MV-4-11 (cell line): ENCODE measurements at regions not wholly inside any gene's neighbourhood (a gene's known extent, or its start where the extent isn't known, plus 50 kb on each side); places are given as distances from the start of the nearest gene placed in this dataset.
"Not testable (repeated sequence)": the region's sequence is repeated elsewhere in the genome, so short reads cannot be mapped to it uniquely, and the experiment has no call there.

ENCODE experiments used
- DNase-seq: peaks from one replicate; lab custom pipeline; 2025; lab: John Stamatoyannopoulos, UW

- DNase-seq: no peak
Measured at GRCh38 chr3:102686792-102687191, 252.0 kb downstream of the ZPLD1 start.

GRCh38 chr3:102687851-102688555, 253.2 kb downstream of the ZPLD1 start:
- no peak for DNase-seq

- DNase-seq: no peak
Measured at GRCh38 chr3:102688556-102688930, 253.7 kb downstream of the ZPLD1 start.

- no peak for DNase-seq
Measured at GRCh38 chr3:102691507-102691906, 256.7 kb downstream of the ZPLD1 start.

- DNase-seq: no peak
Measured at GRCh38 chr3:102699104-102699818, 264.4 kb downstream of the ZPLD1 start.

- DNase-seq: no peak
Measured at GRCh38 chr3:102699819-102700140, 265.0 kb downstream of the ZPLD1 start.

- no peak for DNase-seq
Measured at GRCh38 chr3:102712896-102713295, 278.1 kb downstream of the ZPLD1 start.

- no peak for DNase-seq
Measured at GRCh38 chr3:102714567-102714966, 279.8 kb downstream of the ZPLD1 start.

GRCh38 chr3:102715030-102715697, 280.3 kb downstream of the ZPLD1 start:
- DNase-seq: peak; percentile 73

GRCh38 chr3:102718651-102719050, 283.8 kb downstream of the ZPLD1 start:
- no peak for DNase-seq

- DNase-seq: no peak
Measured at GRCh38 chr3:102722317-102722716, 287.5 kb downstream of the ZPLD1 start.

- no peak for DNase-seq
Measured at GRCh38 chr3:102727340-102727739, 292.5 kb downstream of the ZPLD1 start.

- not testable (repeated sequence) for DNase-seq
Measured at GRCh38 chr3:102732581-102732980, 297.8 kb downstream of the ZPLD1 start.

GRCh38 chr3:102733791-102734563, 299.2 kb downstream of the ZPLD1 start:
- DNase-seq: no peak

- DNase-seq: no peak
Measured at GRCh38 chr3:102735311-102735710, 300.5 kb downstream of the ZPLD1 start.

- no peak for DNase-seq
Measured at GRCh38 chr3:102736288-102736974, 301.6 kb downstream of the ZPLD1 start.

- DNase-seq: no peak
Measured at GRCh38 chr3:102736975-102737304, 302.1 kb downstream of the ZPLD1 start.

GRCh38 chr3:102737353-102737752, 302.5 kb downstream of the ZPLD1 start:
- DNase-seq: no peak

- no peak for DNase-seq
Measured at GRCh38 chr3:102741105-102741504, 306.3 kb downstream of the ZPLD1 start.

- no peak for DNase-seq
Measured at GRCh38 chr3:102741694-102742093, 306.9 kb downstream of the ZPLD1 start.

- no peak for DNase-seq
Measured at GRCh38 chr3:102745881-102746280, 311.1 kb downstream of the ZPLD1 start.

GRCh38 chr3:102747611-102748010, 312.8 kb downstream of the ZPLD1 start:
- DNase-seq: no peak
